HEK293 (cell line): ENCODE measurements at regions not wholly inside any gene's neighbourhood (a gene's known extent, or its start where the extent isn't known, plus 50 kb on each side); places are given as distances from the start of the nearest gene placed in this dataset.

ENCODE experiments used
- CTCF ChIA-PET: fragments of 350-600 bp; formaldehyde crosslinking; extraction: SDS; loops from one replicate; lab custom pipeline; 2021; ENCODE audit warnings: antibody characterized with exemption; lab: Yijun Ruan, JAX
- POLR2A ChIA-PET: fragments of 300-600 bp; formaldehyde crosslinking; extraction: SDS; loops from one replicate; lab custom pipeline; 2020; ENCODE audit warnings: antibody characterized with exemption, inconsistent platforms; lab: Yijun Ruan, JAX
- H3K27ac ChIP-seq: fragments of 200-500 bp; sonication (Bioruptor generic); 2 replicates; pipeline ENCODE4 v1.5.1; 2014; ENCODE audit warnings: low read depth, low read length, control low read depth, inconsistent platforms; ENCODE audit errors: extremely low read depth
- H3K36me3 ChIP-seq, 2 experiments: fragments of 200-500 bp in 1 of 2; sonication (Bioruptor generic) in 1 of 2; 1 replicate in 1 of 2; 2 replicates in 1 of 2; pipeline ENCODE4 v1.5.1; 2014 to 2017; ENCODE audit warnings: inconsistent platforms in 2 of 2, low read length in 2 of 2; ENCODE audit not compliant: control insufficient read depth in 2 of 2, insufficient read depth in 1 of 2
- H3K4me1 ChIP-seq: fragments of 200-500 bp; sonication (Bioruptor generic); 2 replicates; pipeline ENCODE4 v1.5.1; 2014; ENCODE audit warnings: mild to moderate bottlenecking, low read length, inconsistent platforms; ENCODE audit not compliant: control insufficient read depth, insufficient read depth
- H3K4me3 ChIP-seq: 2 replicates; pipeline ENCODE4 v1.5.1; 2011; ENCODE audit warnings: low read depth, mild to moderate bottlenecking, control low read depth, low read length, moderate library complexity
- H3K9me3 ChIP-seq: fragments of 200-500 bp; sonication (Bioruptor generic); 2 replicates; pipeline ENCODE4 v1.5.1; 2014; ENCODE audit warnings: low read depth, low read length, inconsistent platforms; ENCODE audit not compliant: control insufficient read depth, insufficient read depth
- ELK4 ChIP-seq: IDR thresholded peaks from 2 replicates; pipeline ENCODE4 v1.6.1; 2011; ENCODE audit warnings: mild to moderate bottlenecking, low read depth, low read length, borderline replicate concordance
- MYNN ChIP-seq: fragments of 450-650 bp; formaldehyde crosslinking; IDR thresholded peaks from 2 replicates; pipeline ENCODE4 v1.5.1; 2016; ENCODE audit warnings: missing biosample characterization, missing genetic modification characterization, borderline replicate concordance
- OVOL3 ChIP-seq: fragments of 450-650 bp; formaldehyde crosslinking; IDR thresholded peaks from 2 replicates; pipeline ENCODE4 v1.5.1; 2016; ENCODE audit warnings: missing biosample characterization, missing genetic modification characterization
- PBX3 ChIP-seq: sonication (generic); formaldehyde crosslinking; IDR thresholded peaks from 2 replicates; pipeline ENCODE4 v1.8.1; 2022; ENCODE audit warnings: mild to moderate bottlenecking, moderate library complexity, missing genetic modification reagents
- SCRT1 ChIP-seq: fragments of 450-650 bp; formaldehyde crosslinking; IDR thresholded peaks from 2 replicates; pipeline ENCODE4 v1.5.1; 2016; ENCODE audit warnings: missing biosample characterization, missing genetic modification characterization, borderline replicate concordance
- SCRT2 ChIP-seq: fragments of 450-650 bp; formaldehyde crosslinking; IDR thresholded peaks from 2 replicates; pipeline ENCODE4 v1.5.1; 2016; ENCODE audit warnings: missing biosample characterization, missing genetic modification characterization
- ZBTB1 ChIP-seq: fragments of 450-650 bp; formaldehyde crosslinking; IDR thresholded peaks from 2 replicates; pipeline ENCODE4 v1.5.1; 2016; ENCODE audit warnings: missing biosample characterization, missing genetic modification characterization
- ZFP37 ChIP-seq: fragments of 450-650 bp; formaldehyde crosslinking; IDR thresholded peaks from 2 replicates; pipeline ENCODE4 v1.5.1; 2016; ENCODE audit warnings: missing biosample characterization, missing genetic modification characterization
- ZFP41 ChIP-seq: fragments of 450-650 bp; formaldehyde crosslinking; IDR thresholded peaks from 2 replicates; pipeline ENCODE4 v1.5.1; 2016; ENCODE audit warnings: missing biosample characterization, missing genetic modification characterization, borderline replicate concordance
- ZNF146 ChIP-seq: fragments of 450-650 bp; formaldehyde crosslinking; IDR thresholded peaks from 2 replicates; pipeline ENCODE4 v1.5.1; 2016; ENCODE audit warnings: missing biosample characterization, missing genetic modification characterization
- ZNF148 ChIP-seq: fragments of 450-650 bp; formaldehyde crosslinking; IDR thresholded peaks from 2 replicates; pipeline ENCODE4 v1.5.0; 2017; ENCODE audit warnings: missing biosample characterization, missing genetic modification characterization, borderline replicate concordance
- ZNF214 ChIP-seq: fragments of 450-650 bp; formaldehyde crosslinking; IDR thresholded peaks from 2 replicates; pipeline ENCODE4 v1.5.1; 2017; ENCODE audit warnings: missing biosample characterization, mild to moderate bottlenecking, missing genetic modification characterization, borderline replicate concordance
- ZNF24 ChIP-seq: fragments of 450-650 bp; formaldehyde crosslinking; IDR thresholded peaks from 2 replicates; pipeline ENCODE4 v1.5.1; 2016; ENCODE audit warnings: missing biosample characterization, missing genetic modification characterization
- ZNF366 ChIP-seq: fragments of 450-650 bp; formaldehyde crosslinking; conservative IDR thresholded peaks from 2 replicates; pipeline ENCODE4 v1.5.1; 2016; ENCODE audit warnings: missing biosample characterization, missing genetic modification characterization
- ZNF544 ChIP-seq: fragments of 450-650 bp; formaldehyde crosslinking; IDR thresholded peaks from 2 replicates; pipeline ENCODE4 v1.5.0; 2017; ENCODE audit warnings: missing biosample characterization, missing genetic modification characterization
- ZNF621 ChIP-seq: fragments of 450-650 bp; formaldehyde crosslinking; IDR thresholded peaks from 2 replicates; pipeline ENCODE4 v1.5.1; 2017; ENCODE audit warnings: missing biosample characterization, missing genetic modification characterization
- ZNF624 ChIP-seq: fragments of 450-650 bp; formaldehyde crosslinking; IDR thresholded peaks from 2 replicates; pipeline ENCODE4 v1.5.1; 2017; ENCODE audit warnings: missing biosample characterization, missing genetic modification characterization
- ZNF791 ChIP-seq: fragments of 450-650 bp; formaldehyde crosslinking; IDR thresholded peaks from 2 replicates; pipeline ENCODE4 v1.5.1; 2016; ENCODE audit warnings: missing biosample characterization, missing genetic modification characterization
- ZNF792 ChIP-seq: fragments of 450-650 bp; formaldehyde crosslinking; IDR thresholded peaks from 2 replicates; pipeline ENCODE4 v1.5.1; 2016; ENCODE audit warnings: missing biosample characterization, missing genetic modification characterization
- ZSCAN5A ChIP-seq: fragments of 450-650 bp; formaldehyde crosslinking; IDR thresholded peaks from 2 replicates; pipeline ENCODE4 v1.5.1; 2016; ENCODE audit warnings: missing biosample characterization, missing genetic modification characterization

GRCh38 chr6:85726206-85726605, 83.5 kb upstream of the SYNCRIP start (continued):
- TF ChIP-seq ELK4 (no peak), SCRT2 (tag by site-specific recombination) (no peak), ZNF366 (tag by site-specific recombination) (no peak), SCRT1 (tag by site-specific recombination) (no peak), ZNF214 (tag by site-specific recombination) (no peak), ZNF544 (tag by site-specific recombination) (no peak), ZNF791 (no peak), ZNF624 (tag by site-specific recombination) (no peak), ZNF24 (tag by site-specific recombination) (no peak), ZFP41 (tag by site-specific recombination) (no peak), ZNF621 (tag by site-specific recombination) (no peak)

GRCh38 chr6:85715797-85716196, 73.1 kb upstream of the SYNCRIP start:
- CTCF ChIA-PET = interaction anchor here (0.6 kb wide), 2 partner anchors 178 to 1522 kb away, joined by 3 to 5 read pairs; no protein-coding TSS in a partner anchor
- no peak for TF ChIP-seq ZNF792 (tag by site-specific recombination)
- TF ChIP-seq PBX3 = no peak
- no peak for TF ChIP-seq ZFP37
- TF ChIP-seq MYNN (tag by site-specific recombination) = no peak
- no peak for TF ChIP-seq OVOL3
- no peak for TF ChIP-seq ZSCAN5A
- TF ChIP-seq ZNF146 (tag by site-specific recombination) = peak; percentile 87
- TF ChIP-seq ZNF148 = no peak
- no peak for TF ChIP-seq ZBTB1 (tag by site-specific recombination)
- TF ChIP-seq, all 188 proteins: peak for 1
- POLR2A ChIA-PET = interaction anchor here (1.2 kb wide), 1 partner anchor 38 kb away, joined by 4 read pairs; no protein-coding TSS in a partner anchor
- H3K4me3 ChIP-seq = no peak overlapping the region
- no peaks in the 10 kb centered on the region for H3K9me3 ChIP-seq
- H3K4me1 ChIP-seq = no peaks in the 10 kb centered on the region
- no peaks in the 10 kb centered on the region for H3K36me3 ChIP-seq
- H3K27ac ChIP-seq = no peak overlapping the region
